ENCODE measurements at regions not wholly inside any gene's neighbourhood (a gene's known extent, or its start where the extent isn't known, plus 50 kb on each side); places are given as distances from the start of the nearest gene placed in this dataset.
A peak's percentile ranks its signal among the peaks of the same experiment; 100 is the strongest.

GRCh38 chr5:154135125-154135817 is 55.3 kb upstream of the GALNT10 start (continued):
- no peak for TF ChIP-seq ZSCAN29 (IDR thresholded peaks at IDR 0.05)
- TF ChIP-seq HMG20A (CRISPR knock-in tag; conservative IDR thresholded peaks at IDR 0.05), result no peak
- TF ChIP-seq MTA3 (IDR thresholded peaks at IDR 0.05; ENCODE audit: borderline replicate concordance), result no peak
- no peak for TF ChIP-seq ZNF318 (IDR thresholded peaks at IDR 0.05; ENCODE audit: borderline replicate concordance in 1 of 2, low read depth in 1 of 2)
- TF ChIP-seq ARID1B (IDR thresholded peaks at IDR 0.05), result peak; percentile 50; the same call in 1 of the 2 replicates
- no peak for TF ChIP-seq THRB (CRISPR knock-in tag; conservative IDR thresholded peaks at IDR 0.05)
- TF ChIP-seq BCOR (IDR thresholded peaks at IDR 0.05), result no peak
- no peak; the same call in 1 of the 2 replicates for TF ChIP-seq STAT5A (IDR thresholded peaks at IDR 0.05; ENCODE audit: borderline replicate concordance, low read length)
- peak; percentile 64 for TF ChIP-seq CBFA2T3 (IDR thresholded peaks at IDR 0.05)
- TF ChIP-seq KAT2B (IDR thresholded peaks at IDR 0.05; ENCODE audit: low read depth, low read length), result no peak
- no peak for TF ChIP-seq ZNF282 (CRISPR knock-in tag; IDR thresholded peaks at IDR 0.05)
- TF ChIP-seq NR3C1 (CRISPR knock-in tag; IDR thresholded peaks at IDR 0.05), result no peak
- TF ChIP-seq POLR2AphosphoS2 (IDR thresholded peaks at IDR 0.05; ENCODE audit: low read length), result no peak
- TF ChIP-seq E2F5 (CRISPR knock-in tag; IDR thresholded peaks at IDR 0.05), result no peak
- TF ChIP-seq CBFA2T2 (conservative IDR thresholded peaks at IDR 0.05), result peak; percentile 28; the same call in 1 of the 2 replicates
- no peak for TF ChIP-seq ZNF395 (CRISPR knock-in tag; IDR thresholded peaks at IDR 0.05)
- no peak for TF ChIP-seq BHLHE40 (IDR thresholded peaks at IDR 0.05; ENCODE audit: low read length)
- no peak for TF ChIP-seq KDM5B (IDR thresholded peaks at IDR 0.05; ENCODE audit: insufficient replicate concordance, low read depth, low read length)
